Ovary (tissue), 7 donors: ENCODE measurements at regions not wholly inside any gene's neighbourhood (a gene's known extent, or its start where the extent isn't known, plus 50 kb on each side); places are given as distances from the start of the nearest gene placed in this dataset.

Experiments
- DNase-seq, 5 donors: peaks; one replicate each; pipeline ENCODE4 v3.0.0-alpha.2; 2019 to 2020
- H3K27ac ChIP-seq, 2 donors: fragments of 200-600 bp; one replicate each; pipeline versions ENCODE4 v1.5.1 to v1.8.0; 2019 to 2022
- H3K27me3 ChIP-seq: fragments of 200-600 bp; one replicate; pipeline ENCODE4 v1.8.0; 2022
- H3K36me3 ChIP-seq: fragments of 200-600 bp; sonication (generic); one replicate; pipeline ENCODE4 v1.5.1; 2019
- H3K4me1 ChIP-seq: one replicate; pipeline ENCODE4 v1.8.1; 2013; ENCODE audit warnings: mild to moderate bottlenecking, moderate library complexity; ENCODE audit not compliant: insufficient read depth
- H3K4me3 ChIP-seq: fragments of 200-600 bp; sonication (generic); one replicate; pipeline ENCODE4 v1.5.1; 2017
- H3K9me3 ChIP-seq, 2 donors: fragments of 200-600 bp in 1 of 2; sonication (generic) in 1 of 2; one replicate each; pipeline versions ENCODE4 v1.5.1 to v1.8.1; 2013 to 2019; ENCODE audit warnings: mild to moderate bottlenecking in 1 of 2, moderate library complexity in 1 of 2
- EP300 ChIP-seq: sonication (generic); formaldehyde crosslinking; IDR thresholded peaks from one replicate; pipeline ENCODE4 v1.6.1; 2017; ENCODE audit warnings: antibody characterized with exemption
- POLR2A ChIP-seq: fragments of 450-650 bp; IDR thresholded peaks from one replicate; pipeline ENCODE4 v1.6.1; 2017; ENCODE audit warnings: antibody characterized with exemption, mild to moderate bottlenecking, moderate library complexity
- WGBS, 3 donors: extraction: QIAGEN DNeasy Blood & Tissue Kit in 1 of 3; methylation state at CpG; one replicate each; pipeline versions ENCODE4 v1.1.5 to v1.1.7; 2013 to 2017; 5-methylcytosine and 5-hydroxymethylcytosine counted together
- intact Hi-C, 4 donors: fragments of 100-400 bp; cut with DNase I; formaldehyde crosslinking; loops; one replicate each; pipeline versions ENCODE4 v1.11.0 to v1.15.1; 2022 to 2023
- TF ChIP-seq, protein P1 (sequence below), 3 donors: fragments of 450-650 bp in 2 of 3; fragments of 200-600 bp in 1 of 3; IDR thresholded peaks; one replicate each; pipeline versions ENCODE4 v1.5.1 to v1.8.0; 2016 to 2022; ENCODE audit warnings: antibody characterized with exemption in 3 of 3, mild to moderate bottlenecking in 1 of 3
- donor health status: DM: no; HTN: no; CAD: no; lungs with moderate emphysema.
- donor health status: DM: no; HTN: no; CAD: no.
- donor health status: Bipolar disorder and iron deficiency.
- donor health status: DM: no; HTN: no; CAD: no.
- donor health status: DM: yes; HTN: yes; CAD: no.

GRCh38 chr6:86857783-86858182 lies 79.5 kb upstream of the HTR1E start:
- 74 to 88% (median 86%) methylated on average over 2 of the region's 2 CpGs for WGBS, 3 donors
- Histone ChIP-seq H3K27ac (no peak overlapping the region), H3K36me3 (no peaks in the 10 kb centered on the region), H3K4me3 (no peak overlapping the region), H3K4me1 (peaks cover 2% of the 10 kb centered on the region), H3K9me3 (no peaks in the 10 kb centered on the region), H3K27me3 (no peaks in the 10 kb centered on the region)
- no peak for DNase-seq
- intact Hi-C loops = no loop called here
- TF ChIP-seq, protein P1, sequence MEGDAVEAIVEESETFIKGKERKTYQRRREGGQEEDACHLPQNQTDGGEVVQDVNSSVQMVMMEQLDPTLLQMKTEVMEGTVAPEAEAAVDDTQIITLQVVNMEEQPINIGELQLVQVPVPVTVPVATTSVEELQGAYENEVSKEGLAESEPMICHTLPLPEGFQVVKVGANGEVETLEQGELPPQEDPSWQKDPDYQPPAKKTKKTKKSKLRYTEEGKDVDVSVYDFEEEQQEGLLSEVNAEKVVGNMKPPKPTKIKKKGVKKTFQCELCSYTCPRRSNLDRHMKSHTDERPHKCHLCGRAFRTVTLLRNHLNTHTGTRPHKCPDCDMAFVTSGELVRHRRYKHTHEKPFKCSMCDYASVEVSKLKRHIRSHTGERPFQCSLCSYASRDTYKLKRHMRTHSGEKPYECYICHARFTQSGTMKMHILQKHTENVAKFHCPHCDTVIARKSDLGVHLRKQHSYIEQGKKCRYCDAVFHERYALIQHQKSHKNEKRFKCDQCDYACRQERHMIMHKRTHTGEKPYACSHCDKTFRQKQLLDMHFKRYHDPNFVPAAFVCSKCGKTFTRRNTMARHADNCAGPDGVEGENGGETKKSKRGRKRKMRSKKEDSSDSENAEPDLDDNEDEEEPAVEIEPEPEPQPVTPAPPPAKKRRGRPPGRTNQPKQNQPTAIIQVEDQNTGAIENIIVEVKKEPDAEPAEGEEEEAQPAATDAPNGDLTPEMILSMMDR (IDR thresholded peaks at IDR 0.05) = no peak
- TF ChIP-seq POLR2A (no peak), EP300 (no peak)

- no peaks in the 10 kb centered on the region for H3K9me3 ChIP-seq
- intact Hi-C loops = no loop called here
- H3K27me3 ChIP-seq = no peaks in the 10 kb centered on the region
- DNase-seq = peak in 2 of 5 donors; percentile 28 to 29
- no peak overlapping the region for H3K27ac ChIP-seq
- no peaks in the 10 kb centered on the region for H3K36me3 ChIP-seq
- peaks cover 2% of the 10 kb centered on the region for H3K4me1 ChIP-seq
- 31 to 37% (median 35%) methylated on average over 3 of the region's 3 CpGs for WGBS, 3 donors
- no peak overlapping the region for H3K4me3 ChIP-seq
- TF ChIP-seq, protein P1 (IDR thresholded peaks at IDR 0.05) = peak in 2 of 3 donors; percentile 37 to 44
- TF ChIP-seq EP300 (no peak), POLR2A (no peak)
Measured at GRCh38 chr6:86856937-86857563, 80.3 kb upstream of the HTR1E start.

DNA sequence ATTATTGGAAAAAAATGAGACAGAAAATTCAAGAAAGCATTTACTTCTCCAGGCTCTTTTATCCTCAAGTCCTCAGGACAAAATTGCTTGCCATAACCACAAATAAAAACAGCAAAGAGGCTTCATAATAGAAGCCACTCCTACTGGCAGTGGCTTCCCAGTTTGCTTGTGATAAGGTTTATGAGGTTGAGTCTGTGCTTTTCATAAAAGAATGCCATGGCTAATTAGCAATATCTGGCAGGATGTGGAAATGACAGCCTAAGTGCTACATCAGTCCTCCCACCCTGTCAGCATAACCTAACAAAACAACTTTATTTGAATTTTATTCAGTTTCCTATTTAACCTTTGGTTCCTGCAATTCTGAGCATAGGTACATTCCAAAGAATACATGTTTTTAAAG lies 80.9 kb upstream of the HTR1E start:
- H3K36me3 ChIP-seq = no peaks in the 10 kb centered on the region
- no peak overlapping the region for H3K4me3 ChIP-seq
- H3K27ac ChIP-seq = no peak overlapping the region
- no peak for DNase-seq
- TF ChIP-seq EP300 = no peak
- TF ChIP-seq POLR2A = no peak
- TF ChIP-seq, protein P1 (IDR thresholded peaks at IDR 0.05) = no peak
- no peaks in the 10 kb centered on the region for H3K27me3 ChIP-seq
- H3K4me1 ChIP-seq = peaks cover 2% of the 10 kb centered on the region
- H3K9me3 ChIP-seq = no peaks in the 10 kb centered on the region
- intact Hi-C loops = no loop called here

- Histone ChIP-seq H3K27me3 (no peaks in the 10 kb centered on the region), H3K4me3 (no peak overlapping the region), H3K4me1 (no peaks in the 10 kb centered on the region), H3K27ac (no peak overlapping the region), H3K9me3 (no peaks in the 10 kb centered on the region), H3K36me3 (no peaks in the 10 kb centered on the region)
- no peak for TF ChIP-seq POLR2A
- TF ChIP-seq, protein P1 (IDR thresholded peaks at IDR 0.05) = no peak
- TF ChIP-seq EP300 = no peak
- no peak for DNase-seq
- intact Hi-C loops = no loop called here
Measured at GRCh38 chr6:86848986-86849385, 88.3 kb upstream of the HTR1E start.

GRCh38 chr6:86832686-86833085 lies 104.6 kb upstream of the HTR1E start:
- Histone ChIP-seq H3K4me1 (no peaks in the 10 kb centered on the region), H3K36me3 (no peaks in the 10 kb centered on the region), H3K27ac (no peak overlapping the region), H3K9me3 (no peaks in the 10 kb centered on the region), H3K27me3 (no peaks in the 10 kb centered on the region), H3K4me3 (no peak overlapping the region)
- intact Hi-C loops = no loop called here
- no peak for DNase-seq
- TF ChIP-seq POLR2A (no peak), EP300 (no peak)
- TF ChIP-seq, protein P1 (IDR thresholded peaks at IDR 0.05) = no peak
